Neural progenitor cell (in vitro differentiated cells): ENCODE measurements at regions not wholly inside any gene's neighbourhood (a gene's known extent, or its start where the extent isn't known, plus 50 kb on each side); places are given as distances from the start of the nearest gene placed in this dataset.

ENCODE experiments used
- EZH2 ChIP-seq: fragments of 200-600 bp; sonication (generic); IDR thresholded peaks from 2 replicates; pipeline ENCODE4 v1.6.1; 2017; ENCODE audit warnings: antibody characterized with exemption, mild to moderate bottlenecking, moderate library complexity
- EZH2phosphoT487 ChIP-seq: fragments of 200-600 bp; sonication (generic); IDR thresholded peaks from 2 replicates; pipeline ENCODE4 v1.6.1; 2017; ENCODE audit warnings: antibody characterized with exemption
- TF ChIP-seq, protein P1 (sequence below): fragments of 200-600 bp; sonication (generic); IDR thresholded peaks from 2 replicates; pipeline ENCODE4 v1.5.1; 2017; ENCODE audit warnings: antibody characterized with exemption, mild to moderate bottlenecking

DNA sequence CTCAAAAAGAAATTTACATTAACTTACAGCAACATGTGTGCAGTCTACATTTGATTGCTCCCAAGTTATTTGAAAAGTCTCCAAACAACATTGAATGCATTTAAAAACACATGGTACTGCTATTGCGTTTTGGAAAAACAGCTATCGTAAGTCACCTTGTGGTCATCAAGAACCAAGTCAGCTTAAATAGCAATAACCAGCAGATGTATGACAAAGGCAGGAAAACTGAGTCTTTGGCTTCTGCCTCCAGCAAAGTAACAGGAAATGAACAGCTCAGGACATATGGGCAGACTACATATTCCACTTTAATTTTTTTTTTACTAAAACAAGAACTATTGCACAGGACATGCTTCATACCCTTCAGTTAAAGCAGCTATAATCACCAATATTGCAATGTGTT, 580.6 kb upstream of the SPRY2 start:
- TF ChIP-seq, protein P1, sequence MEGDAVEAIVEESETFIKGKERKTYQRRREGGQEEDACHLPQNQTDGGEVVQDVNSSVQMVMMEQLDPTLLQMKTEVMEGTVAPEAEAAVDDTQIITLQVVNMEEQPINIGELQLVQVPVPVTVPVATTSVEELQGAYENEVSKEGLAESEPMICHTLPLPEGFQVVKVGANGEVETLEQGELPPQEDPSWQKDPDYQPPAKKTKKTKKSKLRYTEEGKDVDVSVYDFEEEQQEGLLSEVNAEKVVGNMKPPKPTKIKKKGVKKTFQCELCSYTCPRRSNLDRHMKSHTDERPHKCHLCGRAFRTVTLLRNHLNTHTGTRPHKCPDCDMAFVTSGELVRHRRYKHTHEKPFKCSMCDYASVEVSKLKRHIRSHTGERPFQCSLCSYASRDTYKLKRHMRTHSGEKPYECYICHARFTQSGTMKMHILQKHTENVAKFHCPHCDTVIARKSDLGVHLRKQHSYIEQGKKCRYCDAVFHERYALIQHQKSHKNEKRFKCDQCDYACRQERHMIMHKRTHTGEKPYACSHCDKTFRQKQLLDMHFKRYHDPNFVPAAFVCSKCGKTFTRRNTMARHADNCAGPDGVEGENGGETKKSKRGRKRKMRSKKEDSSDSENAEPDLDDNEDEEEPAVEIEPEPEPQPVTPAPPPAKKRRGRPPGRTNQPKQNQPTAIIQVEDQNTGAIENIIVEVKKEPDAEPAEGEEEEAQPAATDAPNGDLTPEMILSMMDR = no peak
- TF ChIP-seq EZH2 (no peak), EZH2phosphoT487 (no peak)
